ENCODE measurements at regions not wholly inside any gene's neighbourhood (a gene's known extent, or its start where the extent isn't known, plus 50 kb on each side); places are given as distances from the start of the nearest gene placed in this dataset.

DNA sequence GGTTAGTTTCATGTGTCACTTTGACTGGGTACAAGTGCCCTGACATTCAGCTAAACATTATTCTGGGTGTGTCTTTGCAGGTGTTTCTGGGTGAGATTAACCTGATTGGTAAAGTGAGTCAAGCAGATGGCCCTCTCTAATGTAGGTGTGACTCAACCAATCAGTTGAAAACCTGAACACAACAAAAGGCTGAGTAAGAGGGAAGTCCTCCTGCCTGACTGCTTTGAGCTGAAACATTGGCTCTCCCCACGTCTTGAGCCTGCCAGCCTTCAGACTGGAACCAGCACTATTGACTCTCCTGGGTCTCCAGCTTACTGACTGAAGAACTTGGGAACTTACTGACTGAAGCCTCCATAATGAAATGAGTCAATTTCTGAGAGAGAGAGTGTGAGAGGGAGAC is 70.0 kb upstream of the C21orf91 start:
- no peak for DNase-seq

- DNase-seq: no peak
Observed at GRCh38 chr21:17869115-17869514, 50.0 kb upstream of the C21orf91 start.

All from central memory CD4-positive, alpha-beta T cell (primary cell).